Activated T-cell treated with anti-CD3 and anti-CD28 coated beads, Interleukin-2, amount 50 U/mL, for 72 hours (primary cell): ENCODE measurements at regions not wholly inside any gene's neighbourhood (a gene's known extent, or its start where the extent isn't known, plus 50 kb on each side); places are given as distances from the start of the nearest gene placed in this dataset.
"Not testable (repeated sequence)": the region's sequence is repeated elsewhere in the genome, so short reads cannot be mapped to it uniquely, and the experiment has no call there.

Source experiments
- ATAC-seq, 2 donors: fragments of 150-1000 bp; cut with Tn5 transposase; replicated peaks in 1 of 2; 2 replicates each; pipeline ENCODE4 v1.10.0; 2021; ENCODE audit warnings: moderate library complexity in 2 of 2, mild to moderate bottlenecking in 1 of 2
- DNase-seq, 2 donors: peaks; one replicate each; pipeline ENCODE4 v3.0.0; 2021 to 2022; ENCODE audit warnings: mixed read lengths in 1 of 2
- H3K27ac Mint-ChIP-seq: one replicate; pipeline ENCODE4 v1.8.0; 2022; ENCODE audit warnings: mild to moderate bottlenecking, moderate library complexity, mixed read lengths
- H3K27me3 Mint-ChIP-seq: one replicate; pipeline ENCODE4 v1.8.0; 2022; ENCODE audit warnings: low read depth, mixed read lengths
- H3K36me3 Mint-ChIP-seq, 2 donors: one replicate each; pipeline ENCODE4 v1.8.0; 2022; ENCODE audit warnings: mixed read lengths in 2 of 2, mild to moderate bottlenecking in 1 of 2; ENCODE audit not compliant: insufficient read depth in 2 of 2
- H3K4me1 Mint-ChIP-seq: one replicate; pipeline ENCODE4 v1.8.0; 2022; ENCODE audit warnings: low read depth, mixed read lengths
- H3K4me3 Mint-ChIP-seq, 2 donors: one replicate each; pipeline ENCODE4 v1.8.0; 2022; ENCODE audit warnings: mild to moderate bottlenecking in 2 of 2, mixed read lengths in 2 of 2, moderate library complexity in 2 of 2
- H3K9me3 Mint-ChIP-seq, 2 donors: one replicate each; pipeline ENCODE4 v1.8.0; 2022; ENCODE audit warnings: mixed read lengths in 2 of 2

DNA sequence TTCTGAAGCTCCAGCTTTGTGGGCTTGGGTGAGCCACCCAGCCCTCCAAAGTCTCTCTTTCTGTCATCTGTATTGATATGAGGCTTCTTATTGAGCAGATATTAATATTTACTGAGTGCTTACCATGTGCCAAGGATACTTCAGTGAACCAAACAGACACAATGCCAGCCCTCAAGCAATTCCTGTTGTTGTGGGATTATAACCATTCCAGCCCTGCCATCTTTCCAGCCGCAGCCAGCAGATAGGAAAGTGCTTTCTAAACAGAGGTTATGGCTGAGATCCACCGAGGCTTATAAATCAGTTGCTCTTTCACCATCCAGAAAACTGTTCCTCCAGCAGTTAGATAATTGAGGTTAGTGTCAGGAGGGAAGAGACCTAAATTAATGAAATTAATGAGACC is 137.7 kb upstream of the ALDH1B1 start:
- no peak for DNase-seq
- peaks cover 2% of the 10 kb centered on the region for H3K27me3 Mint-ChIP-seq
- ATAC-seq, result no peak
- no peak overlapping the region for H3K27ac Mint-ChIP-seq
- no peak overlapping the region for H3K4me3 Mint-ChIP-seq
- H3K9me3 Mint-ChIP-seq, result no peaks in the 10 kb centered on the region
- H3K36me3 Mint-ChIP-seq, result peaks cover 0 to under 1% of the 10 kb centered on the region in 2 donors
- no peaks in the 10 kb centered on the region for H3K4me1 Mint-ChIP-seq

DNA sequence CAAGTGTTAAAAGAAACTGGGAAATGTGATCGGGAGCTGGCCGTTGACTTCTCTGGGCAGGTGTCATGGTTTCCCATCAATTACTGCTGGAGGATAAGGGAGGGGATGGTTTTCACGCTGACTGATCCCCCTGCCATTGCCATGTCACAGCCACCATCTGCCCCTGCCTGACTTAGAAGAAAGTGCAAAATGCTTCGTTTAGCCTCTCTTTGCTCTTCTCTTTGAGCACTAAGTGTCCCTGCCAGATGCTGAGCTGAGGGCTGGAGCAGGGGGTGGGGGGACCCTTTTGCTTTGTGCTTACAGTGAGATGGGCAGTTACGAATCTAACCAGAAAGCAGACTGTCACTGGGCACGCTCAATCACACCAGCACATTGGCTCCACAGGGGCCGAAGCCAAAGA is 138.4 kb upstream of the ALDH1B1 start:
- H3K27ac Mint-ChIP-seq, result no peak overlapping the region

DNA sequence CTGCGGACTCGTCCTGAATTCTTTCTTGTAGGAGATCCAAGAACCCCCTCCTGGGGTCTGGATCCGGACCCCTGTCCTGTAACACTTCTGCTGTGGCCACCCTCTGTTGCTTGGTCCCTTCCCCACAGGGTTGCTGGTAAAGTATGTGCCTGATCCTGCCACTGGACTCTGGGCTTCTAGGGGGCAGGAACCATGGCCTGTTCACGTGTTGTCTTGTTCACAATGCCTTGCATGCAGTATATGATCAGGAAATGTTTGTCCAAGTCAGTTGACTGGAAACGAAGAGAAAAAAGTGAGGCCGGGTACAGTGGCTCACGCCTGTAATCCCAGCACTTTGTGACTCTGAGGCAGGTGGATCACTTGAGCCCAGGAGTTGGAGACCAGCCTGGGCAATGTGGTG is 139.3 kb upstream of the ALDH1B1 start:
- Mint-ChIP-seq H3K27ac (no peak overlapping the region), H3K27me3 (no peaks in the 10 kb centered on the region), H3K36me3 (no peaks in the 10 kb centered on the region), H3K9me3 (no peaks in the 10 kb centered on the region), H3K4me1 (no peaks in the 10 kb centered on the region), H3K4me3 (no peak overlapping the region)
- DNase-seq (no peak), ATAC-seq (no peak)

More for the DNA sequence above, 138.4 kb upstream of the ALDH1B1 start:
- Mint-ChIP-seq H3K9me3 (no peaks in the 10 kb centered on the region), H3K4me1 (no peaks in the 10 kb centered on the region), H3K4me3 (no peak overlapping the region), H3K27me3 (no peaks in the 10 kb centered on the region), H3K36me3 (no peaks in the 10 kb centered on the region)
- ATAC-seq, result no peak
- DNase-seq, result no peak

DNA sequence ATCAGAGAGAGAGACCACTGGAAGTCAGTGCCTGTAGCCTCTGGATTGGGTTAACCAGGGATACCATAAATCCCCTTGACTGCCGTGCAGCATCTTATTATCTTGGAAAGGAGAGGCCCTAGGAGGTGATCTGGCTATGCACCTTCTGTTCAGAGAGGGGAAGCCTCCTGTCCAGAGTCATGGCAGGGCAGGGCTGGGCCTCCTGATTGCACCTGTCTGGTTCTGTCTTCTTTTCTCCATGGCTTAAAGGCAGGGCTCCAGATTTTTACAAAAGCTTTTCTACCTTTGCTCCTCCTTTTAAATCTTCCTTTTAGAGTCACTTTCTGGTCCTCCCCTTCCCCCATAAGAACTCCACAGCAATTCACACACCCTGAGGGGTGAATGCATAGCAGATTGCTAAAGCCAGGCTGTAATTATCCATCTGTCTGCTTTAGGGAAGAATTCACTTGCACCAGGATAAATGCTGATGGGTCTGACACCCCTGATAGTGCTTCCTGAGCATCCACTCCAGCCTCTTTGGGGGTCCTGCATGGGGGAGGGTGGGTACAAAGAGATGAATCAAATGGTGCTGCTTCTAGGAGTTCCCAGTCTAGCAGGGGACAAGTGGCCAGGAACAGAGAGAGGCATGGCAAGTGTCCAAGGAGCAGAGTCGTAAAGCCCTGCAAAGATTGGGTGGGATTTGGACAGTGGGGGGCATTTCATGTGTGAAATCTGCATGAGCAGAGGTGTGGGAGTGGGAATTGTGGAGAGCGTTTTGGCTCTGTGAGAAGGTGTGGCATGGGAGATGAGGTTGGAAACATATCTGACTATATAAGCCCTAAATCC is 141.3 kb upstream of the ALDH1B1 start:
- Mint-ChIP-seq H3K9me3 (no peaks in the 10 kb centered on the region), H3K36me3 (no peaks in the 10 kb centered on the region), H3K4me1 (no peaks in the 10 kb centered on the region), H3K4me3 (no peak overlapping the region), H3K27me3 (no peaks in the 10 kb centered on the region), H3K27ac (no peak overlapping the region)
- no peak for ATAC-seq
- DNase-seq, result no peak

DNA sequence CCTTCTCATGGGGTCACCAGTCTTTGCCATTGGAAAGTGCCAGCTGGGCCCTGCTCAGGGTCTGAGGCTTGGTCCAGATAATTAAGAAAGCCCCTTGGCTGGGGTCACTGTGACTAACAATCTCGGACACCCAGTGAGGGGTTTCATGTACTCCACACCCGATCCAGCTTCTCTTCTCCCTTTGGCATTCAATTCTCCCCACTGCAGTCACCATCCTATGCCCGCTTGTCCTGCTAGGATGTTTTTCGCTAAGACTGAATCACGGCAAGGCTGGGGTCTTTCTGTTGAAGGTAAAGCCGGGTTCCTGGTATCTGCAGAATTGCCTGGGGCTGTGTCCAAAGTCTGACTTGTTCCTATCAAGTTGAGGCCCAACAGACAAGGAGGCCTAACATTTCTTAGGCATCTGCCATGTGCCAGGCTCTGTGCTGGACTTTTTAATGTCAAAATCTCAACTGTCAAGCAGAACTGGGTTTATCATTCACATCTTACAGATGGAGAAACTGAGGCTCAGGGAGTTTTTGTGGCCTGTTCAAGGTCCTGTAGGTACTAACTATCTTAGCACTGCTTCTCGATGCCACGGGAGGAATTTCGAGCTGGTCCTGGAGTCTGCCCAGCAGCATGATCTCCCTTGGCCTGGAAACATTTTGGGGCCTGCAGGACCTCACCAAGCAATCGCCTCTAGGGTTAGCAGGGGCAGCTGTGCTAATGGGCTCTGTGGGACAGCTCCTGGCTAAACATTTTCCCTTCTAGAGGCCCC is 142.0 kb upstream of the ALDH1B1 start:
- no peaks in the 10 kb centered on the region for H3K4me1 Mint-ChIP-seq
- no peak overlapping the region for H3K4me3 Mint-ChIP-seq
- DNase-seq, result no peak
- H3K27me3 Mint-ChIP-seq, result no peaks in the 10 kb centered on the region
- no peaks in the 10 kb centered on the region for H3K36me3 Mint-ChIP-seq
- ATAC-seq, result no peak
- H3K9me3 Mint-ChIP-seq, result no peaks in the 10 kb centered on the region
- H3K27ac Mint-ChIP-seq, result no peak overlapping the region

DNA sequence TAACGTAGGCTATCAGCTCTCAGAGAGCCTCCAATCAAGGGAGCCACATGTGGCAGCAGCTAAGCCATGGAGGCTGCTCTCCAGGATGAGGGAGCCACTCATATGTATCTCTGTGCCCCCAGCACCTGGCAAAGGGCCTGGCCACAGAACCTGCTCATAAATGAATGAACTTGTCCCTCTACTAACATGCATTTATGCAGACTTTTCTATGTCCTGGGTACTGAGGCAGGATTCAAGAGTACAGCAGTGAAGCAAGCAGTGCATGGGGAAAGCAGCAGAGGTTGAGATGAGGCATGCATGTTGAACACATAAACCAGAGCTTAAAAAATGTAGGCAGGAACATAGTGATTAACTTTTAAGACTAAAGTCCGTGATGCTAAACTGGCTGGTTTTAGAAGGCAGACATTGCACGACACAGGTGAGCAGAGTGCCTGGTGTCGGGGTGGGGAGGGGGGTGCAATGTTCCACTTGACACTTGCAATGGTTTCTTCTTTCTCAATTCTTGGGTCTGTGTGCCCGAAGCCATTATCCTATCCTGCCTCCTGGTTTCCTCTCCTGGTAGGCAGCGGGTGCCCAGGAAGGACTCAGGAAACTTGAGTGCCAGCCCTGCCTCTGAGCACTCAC is 142.8 kb upstream of the ALDH1B1 start:
- ATAC-seq (no peak), DNase-seq (no peak)
- Mint-ChIP-seq H3K36me3 (no peaks in the 10 kb centered on the region), H3K9me3 (no peaks in the 10 kb centered on the region), H3K4me1 (no peaks in the 10 kb centered on the region), H3K4me3 (no peak overlapping the region), H3K27ac (no peak overlapping the region), H3K27me3 (no peaks in the 10 kb centered on the region)

DNA sequence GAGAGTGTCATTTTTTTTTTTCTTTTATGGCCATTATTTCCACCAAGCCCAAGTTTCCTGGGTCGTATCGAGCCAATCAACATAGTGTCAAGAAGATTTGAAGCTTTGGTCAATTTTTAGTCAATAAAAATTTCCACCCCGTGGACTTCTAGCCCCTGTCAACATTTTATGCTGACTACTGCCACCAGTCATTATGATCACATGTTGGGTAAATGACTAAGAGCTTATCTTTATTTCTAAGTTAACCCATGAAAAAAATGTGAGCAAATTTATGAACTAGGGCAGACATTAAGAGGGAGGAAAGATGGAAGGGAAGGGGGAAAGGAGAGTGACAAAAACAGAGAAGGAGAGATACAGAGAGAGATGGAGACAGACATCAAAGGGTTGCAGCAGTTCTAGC is 143.5 kb upstream of the ALDH1B1 start:
- DNase-seq (no peak), ATAC-seq (no peak)
- no peak overlapping the region for H3K4me3 Mint-ChIP-seq
- no peaks in the 10 kb centered on the region for H3K4me1 Mint-ChIP-seq
- H3K36me3 Mint-ChIP-seq, result no peaks in the 10 kb centered on the region
- no peaks in the 10 kb centered on the region for H3K27me3 Mint-ChIP-seq
- H3K27ac Mint-ChIP-seq, result no peak overlapping the region
- H3K9me3 Mint-ChIP-seq, result no peaks in the 10 kb centered on the region

DNA sequence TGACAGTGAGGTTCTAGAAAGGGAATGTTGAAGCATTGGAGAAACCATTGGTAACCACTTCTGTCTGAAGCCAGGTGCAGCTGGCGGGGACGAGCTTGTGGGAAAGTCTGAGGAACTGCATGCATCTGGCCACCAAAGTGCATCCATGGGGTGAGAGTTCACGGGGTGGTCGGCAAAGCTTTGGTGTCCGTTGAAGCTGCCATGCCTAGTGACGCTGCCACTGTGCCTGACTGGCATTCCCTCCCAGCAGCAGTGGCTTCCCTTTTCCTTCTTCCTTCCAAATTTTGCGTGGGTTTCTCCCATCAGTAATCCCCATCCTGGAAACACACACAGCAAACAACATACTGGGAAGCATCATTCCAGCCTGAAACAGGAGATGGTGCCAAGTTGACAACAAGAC is 145.7 kb upstream of the ALDH1B1 start:
- ATAC-seq (no peak), DNase-seq (no peak)
- no peaks in the 10 kb centered on the region for H3K4me1 Mint-ChIP-seq
- H3K4me3 Mint-ChIP-seq, result no peak overlapping the region
- no peak overlapping the region for H3K27ac Mint-ChIP-seq
- H3K27me3 Mint-ChIP-seq, result no peaks in the 10 kb centered on the region
- no peaks in the 10 kb centered on the region for H3K36me3 Mint-ChIP-seq
- H3K9me3 Mint-ChIP-seq, result no peaks in the 10 kb centered on the region

DNA sequence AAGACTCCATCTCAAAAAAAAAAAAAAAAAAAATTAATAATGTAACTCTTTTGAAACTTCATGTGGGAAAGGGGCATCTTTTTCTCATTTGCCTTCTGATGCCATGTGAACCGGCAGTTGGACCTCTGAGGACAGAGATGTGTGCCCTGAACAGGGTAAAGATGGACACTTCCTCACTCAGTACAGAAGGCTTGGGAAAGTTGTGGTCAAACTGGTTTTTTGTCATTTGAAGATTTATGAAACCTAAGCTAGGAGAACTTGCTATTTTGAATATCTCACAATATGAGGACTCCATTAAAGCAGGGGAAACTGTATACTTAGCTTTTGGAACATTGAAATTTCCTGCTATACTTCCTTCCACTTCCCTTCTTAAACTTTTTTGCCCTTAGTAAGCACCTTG is 147.5 kb upstream of the ALDH1B1 start:
- H3K4me1 Mint-ChIP-seq, result no peaks in the 10 kb centered on the region
- no peak for ATAC-seq
- no peak for DNase-seq
- peaks cover 0 to 1% of the 10 kb centered on the region in 2 donors for H3K36me3 Mint-ChIP-seq
- H3K27ac Mint-ChIP-seq, result no peak overlapping the region
- H3K4me3 Mint-ChIP-seq, result no peak overlapping the region
- no peaks in the 10 kb centered on the region for H3K9me3 Mint-ChIP-seq
- no peaks in the 10 kb centered on the region for H3K27me3 Mint-ChIP-seq

DNA sequence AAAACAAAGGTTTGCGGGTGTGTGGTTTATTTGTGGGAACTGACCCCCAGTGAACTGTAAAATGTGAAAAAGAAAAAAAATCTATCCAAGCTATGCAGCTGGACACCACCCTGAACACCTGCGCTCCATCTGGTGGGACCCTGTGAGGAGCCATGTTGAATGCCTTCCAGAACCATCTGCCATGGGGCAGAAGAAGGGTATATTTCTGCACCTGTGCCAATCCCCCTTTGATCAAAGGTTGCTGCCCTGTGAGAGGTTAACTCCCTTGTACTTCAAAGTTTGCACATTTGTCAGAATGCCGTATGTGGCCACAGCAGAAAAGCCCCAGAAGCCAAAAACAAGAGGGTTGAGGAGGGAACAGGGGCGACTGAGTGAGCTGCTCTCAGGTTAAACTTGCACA is 148.5 kb upstream of the ALDH1B1 start:
- Mint-ChIP-seq H3K4me3 (no peak overlapping the region), H3K36me3 (peaks cover 0 to 1% of the 10 kb centered on the region in 2 donors), H3K27me3 (no peaks in the 10 kb centered on the region), H3K9me3 (no peaks in the 10 kb centered on the region), H3K27ac (no peak overlapping the region), H3K4me1 (no peaks in the 10 kb centered on the region)
- DNase-seq, result no peak
- ATAC-seq, result no peak

DNA sequence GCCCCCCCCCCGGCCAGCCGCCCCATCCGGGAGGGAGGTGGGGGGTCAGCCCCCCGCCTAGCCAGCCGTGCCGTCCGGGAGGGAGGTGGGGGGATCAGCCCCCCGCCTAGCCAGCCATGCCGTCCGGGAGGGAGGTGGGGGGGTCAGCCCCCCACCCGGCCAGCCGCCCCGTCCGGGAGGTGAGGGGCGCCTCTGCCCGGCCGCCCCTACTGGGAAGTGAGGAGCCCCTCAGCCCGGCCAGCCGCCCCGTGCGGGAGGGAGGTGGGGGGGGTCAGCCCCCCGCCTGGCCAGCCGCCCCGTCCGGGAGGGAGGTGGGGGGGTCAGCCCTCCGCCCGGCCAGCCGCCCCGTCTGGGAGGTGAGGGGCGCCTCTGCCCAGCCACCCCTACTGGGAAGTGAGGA is 150.4 kb upstream of the ALDH1B1 start:
- H3K9me3 Mint-ChIP-seq, ATAC-seq, H3K4me1 Mint-ChIP-seq, H3K27me3 Mint-ChIP-seq, H3K27ac Mint-ChIP-seq, DNase-seq, H3K36me3 Mint-ChIP-seq, H3K4me3 Mint-ChIP-seq: not testable (repeated sequence)

DNA sequence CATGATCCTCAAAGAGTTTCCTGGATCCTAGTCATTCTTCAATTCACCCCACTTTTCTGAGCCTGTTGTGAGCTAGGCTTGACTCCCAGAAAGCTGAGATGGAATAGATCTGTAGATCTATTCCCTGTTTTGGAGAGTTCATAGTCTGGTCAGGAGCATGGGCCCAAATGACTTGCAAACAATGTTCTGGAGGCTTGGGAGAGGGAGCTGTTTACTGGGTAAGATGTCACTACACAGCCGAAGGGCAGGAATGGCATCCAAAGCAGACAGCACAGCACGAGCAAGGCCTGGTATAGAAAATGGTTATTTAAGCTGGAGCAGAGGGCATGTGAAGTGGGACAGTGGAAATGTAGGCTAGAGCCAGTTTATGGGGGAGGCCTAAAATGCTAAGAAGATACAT is 152.5 kb upstream of the ALDH1B1 start:
- Mint-ChIP-seq H3K27me3 (no peaks in the 10 kb centered on the region), H3K4me3 (no peak overlapping the region), H3K9me3 (no peaks in the 10 kb centered on the region), H3K27ac (no peak overlapping the region), H3K36me3 (peaks cover 0 to 1% of the 10 kb centered on the region in 2 donors), H3K4me1 (no peaks in the 10 kb centered on the region)
- ATAC-seq (no peak), DNase-seq (no peak)

DNA sequence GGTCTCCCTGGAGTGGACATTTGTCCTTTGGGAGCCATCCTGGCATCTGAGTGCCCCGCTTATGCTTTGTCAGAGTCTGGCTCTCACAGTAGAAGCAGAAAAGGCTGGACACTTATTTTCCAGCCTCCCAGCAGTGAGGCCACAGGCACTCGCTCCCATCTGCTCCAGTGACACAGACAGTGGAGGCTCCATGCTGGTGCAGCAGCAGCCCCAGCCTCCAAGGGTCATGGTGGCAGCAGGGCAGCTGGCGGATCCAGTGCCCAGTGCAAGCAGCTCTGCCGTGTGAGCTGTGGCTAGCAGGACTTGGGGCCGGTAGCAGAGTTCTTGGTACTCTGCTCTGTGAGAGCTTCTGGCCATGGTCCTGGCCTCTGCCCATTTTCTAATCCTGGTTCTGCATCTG is 157.3 kb upstream of the ALDH1B1 start:
- Mint-ChIP-seq H3K36me3 (no peaks in the 10 kb centered on the region), H3K9me3 (no peaks in the 10 kb centered on the region), H3K4me3 (no peak overlapping the region), H3K4me1 (no peaks in the 10 kb centered on the region), H3K27me3 (no peaks in the 10 kb centered on the region), H3K27ac (no peak overlapping the region)
- ATAC-seq, result no peak
- no peak for DNase-seq
